DOHH2 (cell line): ENCODE measurements at regions not wholly inside any gene's neighbourhood (a gene's known extent, or its start where the extent isn't known, plus 50 kb on each side); places are given as distances from the start of the nearest gene placed in this dataset.

Experiments
- H3F3A ChIP-seq: fragments of 200-600 bp; sonication (generic), shearing (Covaris generic); 2 replicates; pipeline ENCODE4 v1.6.0; 2016; ENCODE audit warnings: antibody characterized with exemption, mild to moderate bottlenecking; ENCODE audit not compliant: control insufficient read depth, insufficient read depth
- H3K27ac ChIP-seq: fragments of 200-600 bp; sonication (generic); 2 replicates; pipeline ENCODE4 v1.5.1; 2014; ENCODE audit warnings: low read depth, mild to moderate bottlenecking, low read length, moderate library complexity
- H3K27me3 ChIP-seq: fragments of 200-600 bp; sonication (generic); 2 replicates; pipeline ENCODE4 v1.6.1; 2014; ENCODE audit warnings: mild to moderate bottlenecking, low read length, mixed read lengths; ENCODE audit not compliant: control insufficient read depth
- H3K36me3 ChIP-seq: fragments of 200-600 bp; sonication (generic); 2 replicates; pipeline ENCODE4 v1.6.1; 2014; ENCODE audit warnings: mild to moderate bottlenecking, low read length, moderate library complexity, mixed read lengths; ENCODE audit not compliant: control insufficient read depth
- H3K4me1 ChIP-seq: fragments of 200-600 bp; sonication (generic); 2 replicates; pipeline ENCODE4 v1.6.1; 2014; ENCODE audit warnings: mild to moderate bottlenecking, low read length, mixed read lengths; ENCODE audit not compliant: control insufficient read depth
- H3K4me2 ChIP-seq: fragments of 200-600 bp; sonication (generic); 2 replicates; pipeline ENCODE4 v1.6.0; 2014; ENCODE audit warnings: mild to moderate bottlenecking, low read length, moderate library complexity
- H3K4me3 ChIP-seq: fragments of 200-600 bp; sonication (generic); 2 replicates; pipeline ENCODE4 v1.5.1; 2014; ENCODE audit warnings: mild to moderate bottlenecking, low read length, mixed read lengths
- H3K79me2 ChIP-seq: fragments of 200-600 bp; sonication (generic); 2 replicates; pipeline ENCODE4 v1.6.1; 2014; ENCODE audit warnings: mild to moderate bottlenecking, low read length, mixed read lengths; ENCODE audit not compliant: control insufficient read depth
- H3K9me2 ChIP-seq: fragments of 200-600 bp; sonication (generic); replicated peaks from 2 replicates; pipeline ENCODE4 v1.6.1; 2014; ENCODE audit warnings: mild to moderate bottlenecking, low read length, mixed read lengths; ENCODE audit not compliant: control insufficient read depth
- H3K9me3 ChIP-seq: fragments of 200-600 bp; sonication (generic); 2 replicates; pipeline ENCODE4 v1.6.1; 2014; ENCODE audit warnings: antibody characterized with exemption, low read length, mixed read lengths; ENCODE audit not compliant: control insufficient read depth, insufficient read depth
- H4K20me1 ChIP-seq: fragments of 200-600 bp; sonication (generic); 2 replicates; pipeline ENCODE4 v1.6.0; 2014; ENCODE audit warnings: low read depth, mild to moderate bottlenecking, antibody characterized with exemption, low read length, moderate library complexity; ENCODE audit not compliant: control insufficient read depth, insufficient read depth
- CTCF ChIP-seq: fragments of 200-600 bp; sonication (generic); IDR thresholded peaks from one replicate; pipeline ENCODE4 v1.5.1; 2014; ENCODE audit warnings: antibody characterized with exemption, mild to moderate bottlenecking, low read depth, low read length; ENCODE audit not compliant: poor library complexity, severe bottlenecking
- EZH2phosphoT487 ChIP-seq: fragments of 200-600 bp; sonication (generic); IDR thresholded peaks from 2 replicates; pipeline ENCODE4 v1.6.1; 2017; ENCODE audit warnings: borderline replicate concordance, mild to moderate bottlenecking, antibody characterized with exemption, low read length, moderate library complexity, mixed read lengths

GRCh38 chr11:92550871-92551270, 326.3 kb downstream of the FAT3 start:
- Histone ChIP-seq H3K4me1 (no peaks in the 10 kb centered on the region), H3K9me2 (no peaks in the 10 kb centered on the region), H3K27me3 (no peaks in the 10 kb centered on the region; the same call in 1 of the 2 replicates), H3K79me2 (no peaks in the 10 kb centered on the region), H4K20me1 (no peaks in the 10 kb centered on the region), H3K36me3 (no peaks in the 10 kb centered on the region), H3K4me2 (no peak overlapping the region), H3K9me3 (no peaks in the 10 kb centered on the region), H3F3A (no peaks in the 10 kb centered on the region), H3K4me3 (no peak overlapping the region), H3K27ac (no peak overlapping the region)
- TF ChIP-seq EZH2phosphoT487 (no peak), CTCF (no peak)

GRCh38 chr11:92552942-92553341, 328.3 kb downstream of the FAT3 start:
- no peaks in the 10 kb centered on the region for H3K79me2 ChIP-seq
- no peaks in the 10 kb centered on the region for H3K9me3 ChIP-seq
- H3K27ac ChIP-seq: no peak overlapping the region
- no peaks in the 10 kb centered on the region for H4K20me1 ChIP-seq
- no peak overlapping the region for H3K4me2 ChIP-seq
- H3K27me3 ChIP-seq: no peaks in the 10 kb centered on the region; the same call in 1 of the 2 replicates
- no peaks in the 10 kb centered on the region for H3K4me1 ChIP-seq
- H3K36me3 ChIP-seq: no peaks in the 10 kb centered on the region
- no peaks in the 10 kb centered on the region for H3K9me2 ChIP-seq
- no peak overlapping the region for H3K4me3 ChIP-seq
- TF ChIP-seq EZH2phosphoT487 (no peak), CTCF (no peak)
- H3F3A ChIP-seq: no peaks in the 10 kb centered on the region

GRCh38 chr11:92554688-92555087, 330.1 kb downstream of the FAT3 start:
- H3K9me3 ChIP-seq: no peaks in the 10 kb centered on the region
- no peaks in the 10 kb centered on the region for H3K4me1 ChIP-seq
- H3K27ac ChIP-seq: no peak overlapping the region
- H3K79me2 ChIP-seq: no peaks in the 10 kb centered on the region
- no peak for TF ChIP-seq CTCF
- TF ChIP-seq EZH2phosphoT487: no peak
- H3K4me2 ChIP-seq: no peak overlapping the region
- no peaks in the 10 kb centered on the region for H4K20me1 ChIP-seq
- H3K36me3 ChIP-seq: no peaks in the 10 kb centered on the region
- H3F3A ChIP-seq: no peaks in the 10 kb centered on the region
- H3K4me3 ChIP-seq: no peak overlapping the region
- H3K27me3 ChIP-seq: no peaks in the 10 kb centered on the region
- H3K9me2 ChIP-seq: no peaks in the 10 kb centered on the region

DNA sequence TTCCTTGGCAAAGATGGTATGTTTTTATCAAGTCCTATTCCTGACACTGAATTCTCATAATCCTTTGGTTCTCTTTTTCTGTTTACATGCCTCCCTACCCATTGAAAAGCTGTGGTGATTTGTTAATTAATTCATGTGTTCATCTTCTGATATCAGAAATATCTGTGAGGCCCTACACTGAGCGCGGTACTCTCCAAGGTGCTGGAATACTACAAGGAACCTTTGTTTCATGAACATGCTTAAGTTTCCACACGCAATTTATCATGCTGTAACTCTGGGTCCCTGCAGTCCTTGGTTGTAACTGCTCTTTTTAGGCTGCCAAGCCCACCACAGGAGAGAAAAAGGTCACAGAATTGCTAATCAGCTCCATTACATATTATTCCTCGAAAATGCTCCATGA, 331.8 kb downstream of the FAT3 start:
- H3K4me1 ChIP-seq: no peaks in the 10 kb centered on the region
- H3K36me3 ChIP-seq: no peaks in the 10 kb centered on the region
- no peaks in the 10 kb centered on the region for H3K27me3 ChIP-seq
- no peaks in the 10 kb centered on the region for H3K9me2 ChIP-seq
- H3K4me3 ChIP-seq: no peak overlapping the region
- no peaks in the 10 kb centered on the region for H3K9me3 ChIP-seq
- H4K20me1 ChIP-seq: no peaks in the 10 kb centered on the region
- H3F3A ChIP-seq: no peaks in the 10 kb centered on the region
- H3K4me2 ChIP-seq: no peak overlapping the region
- TF ChIP-seq CTCF (no peak), EZH2phosphoT487 (no peak)
- H3K27ac ChIP-seq: no peak overlapping the region
- H3K79me2 ChIP-seq: no peaks in the 10 kb centered on the region
